Neural progenitor cell (in vitro differentiated cells): ENCODE measurements at regions not wholly inside any gene's neighbourhood (a gene's known extent, or its start where the extent isn't known, plus 50 kb on each side); places are given as distances from the start of the nearest gene placed in this dataset.
"Not testable (repeated sequence)": the region's sequence is repeated elsewhere in the genome, so short reads cannot be mapped to it uniquely, and the experiment has no call there.

ENCODE experiments used
- DNase-seq: peaks from one replicate; pipeline ENCODE4 v3.0.0-alpha.2; 2016; ENCODE audit warnings: low spot score
- H2AFZ ChIP-seq: fragments of 200-600 bp; sonication (generic); replicated peaks from 2 replicates; pipeline ENCODE4 v1.6.1; 2016; ENCODE audit warnings: antibody characterized with exemption
- H3F3A ChIP-seq: fragments of 200-600 bp; sonication (generic); 2 replicates; pipeline ENCODE4 v1.6.1; 2016; ENCODE audit warnings: antibody characterized with exemption, low read depth
- H3K27ac ChIP-seq: fragments of 200-600 bp; sonication (generic); 2 replicates; pipeline ENCODE4 v1.5.1; 2016; ENCODE audit warnings: mild to moderate bottlenecking
- H3K27me3 ChIP-seq: fragments of 200-600 bp; sonication (generic); 2 replicates; pipeline ENCODE4 v1.6.1; 2016; ENCODE audit warnings: mild to moderate bottlenecking, moderate library complexity
- H3K36me3 ChIP-seq: fragments of 200-600 bp; sonication (generic); 2 replicates; pipeline ENCODE4 v1.5.1; 2016
- H3K4me1 ChIP-seq: fragments of 200-600 bp; sonication (generic); 2 replicates; pipeline ENCODE4 v1.6.1; 2016; ENCODE audit warnings: mixed run types
- H3K4me2 ChIP-seq: fragments of 200-600 bp; sonication (generic); 2 replicates; pipeline ENCODE4 v1.6.1; 2016
- H3K4me3 ChIP-seq: fragments of 200-600 bp; sonication (generic); 2 replicates; pipeline ENCODE4 v1.5.1; 2016
- H3K79me2 ChIP-seq: fragments of 200-600 bp; sonication (generic); 2 replicates; pipeline ENCODE4 v1.6.1; 2016; ENCODE audit warnings: low read depth
- H3K9ac ChIP-seq: fragments of 200-600 bp; sonication (generic); 2 replicates; pipeline ENCODE4 v1.6.1; 2016
- H3K9me3 ChIP-seq: fragments of 200-600 bp; sonication (generic); 2 replicates; pipeline ENCODE4 v1.5.1; 2016; ENCODE audit warnings: low read depth
- H4K20me1 ChIP-seq: fragments of 200-600 bp; sonication (generic); 2 replicates; pipeline ENCODE4 v1.6.1; 2016; ENCODE audit warnings: low read depth
- H3K27ac Mint-ChIP-seq: 3 replicates; pipeline ENCODE4 v1.8.0; 2021; ENCODE audit warnings: mixed read lengths
- H3K27me3 Mint-ChIP-seq: 2 replicates; pipeline ENCODE4 v1.8.0; 2022; ENCODE audit warnings: low read depth, mild to moderate bottlenecking, inconsistent platforms, moderate library complexity, mixed read lengths; ENCODE audit not compliant: insufficient read depth
- H3K36me3 Mint-ChIP-seq: 3 replicates; pipeline ENCODE4 v1.8.0; 2021; ENCODE audit warnings: mixed read lengths
- H3K4me1 Mint-ChIP-seq: 3 replicates; pipeline ENCODE4 v1.8.0; 2021; ENCODE audit warnings: mixed read lengths
- H3K4me3 Mint-ChIP-seq: 3 replicates; pipeline ENCODE4 v1.8.0; 2021; ENCODE audit warnings: mild to moderate bottlenecking, moderate library complexity, mixed read lengths
- H3K9me3 Mint-ChIP-seq: 3 replicates; pipeline ENCODE4 v1.8.0; 2020; ENCODE audit warnings: mixed read lengths
- CTCF ChIP-seq: fragments of 200-600 bp; sonication (generic); IDR thresholded peaks from 2 replicates; pipeline ENCODE4 v1.5.1; 2017; ENCODE audit warnings: antibody characterized with exemption, mild to moderate bottlenecking
- EZH2 ChIP-seq: fragments of 200-600 bp; sonication (generic); IDR thresholded peaks from 2 replicates; pipeline ENCODE4 v1.6.1; 2017; ENCODE audit warnings: antibody characterized with exemption, mild to moderate bottlenecking, moderate library complexity
- EZH2phosphoT487 ChIP-seq: fragments of 200-600 bp; sonication (generic); IDR thresholded peaks from 2 replicates; pipeline ENCODE4 v1.6.1; 2017; ENCODE audit warnings: antibody characterized with exemption

- no peak overlapping the region for H3K27ac Mint-ChIP-seq
Measured at GRCh38 chr18:79591032-79591308, 88.6 kb upstream of the CTDP1 start.

GRCh38 chr18:79592684-79593083, 86.9 kb upstream of the CTDP1 start:
- H3K27me3 Mint-ChIP-seq, H3K9ac ChIP-seq, H3K27ac ChIP-seq, H3K79me2 ChIP-seq, H3K36me3 Mint-ChIP-seq, H3K27me3 ChIP-seq, H3K4me3 ChIP-seq, DNase-seq, H3K4me2 ChIP-seq, H3F3A ChIP-seq, H2AFZ ChIP-seq, H3K27ac Mint-ChIP-seq, H3K4me3 Mint-ChIP-seq, H3K9me3 ChIP-seq, H3K9me3 Mint-ChIP-seq, H4K20me1 ChIP-seq, H3K36me3 ChIP-seq: not testable (repeated sequence)
- peaks cover 22% of the 10 kb centered on the region for H3K4me1 ChIP-seq
- peaks cover 47% of the 10 kb centered on the region for H3K4me1 Mint-ChIP-seq

More at GRCh38 chr18:79591032-79591308, 88.6 kb upstream of the CTDP1 start:
- peaks cover 22% of the 10 kb centered on the region for H3K4me1 ChIP-seq
- H3K36me3 ChIP-seq = no peaks in the 10 kb centered on the region
- H3K4me3 Mint-ChIP-seq = no peak overlapping the region
- no peaks in the 10 kb centered on the region for H3K27me3 ChIP-seq
- no peaks in the 10 kb centered on the region for H3F3A ChIP-seq
- peaks cover 4% of the 10 kb centered on the region for H3K9me3 Mint-ChIP-seq
- H3K36me3 Mint-ChIP-seq = peaks cover 1% of the 10 kb centered on the region
- H3K27me3 Mint-ChIP-seq = peaks cover 2% of the 10 kb centered on the region
- no peak for TF ChIP-seq CTCF
- no peaks in the 10 kb centered on the region for H4K20me1 ChIP-seq
- no peak overlapping the region for H3K4me2 ChIP-seq
- no peak overlapping the region for H3K4me3 ChIP-seq
- H3K4me1 Mint-ChIP-seq = peaks cover 36% of the 10 kb centered on the region
- no peaks in the 10 kb centered on the region for H3K79me2 ChIP-seq
- no peak overlapping the region for H3K9ac ChIP-seq
- no peak overlapping the region for H2AFZ ChIP-seq
- H3K9me3 ChIP-seq = no peaks in the 10 kb centered on the region
- DNase-seq = no peak
- H3K27ac ChIP-seq = no peak overlapping the region

- peaks cover 6% of the 10 kb centered on the region for H3K4me1 ChIP-seq
- H3K9me3 ChIP-seq = no peaks in the 10 kb centered on the region
- H3K36me3 ChIP-seq = no peaks in the 10 kb centered on the region
- no peak overlapping the region for H3K4me3 ChIP-seq
- H3K36me3 Mint-ChIP-seq = peaks cover 1% of the 10 kb centered on the region
- TF ChIP-seq EZH2 (no peak), EZH2phosphoT487 (no peak), CTCF (no peak)
- peaks cover 4% of the 10 kb centered on the region for H3K9me3 Mint-ChIP-seq
- no peak overlapping the region for H3K4me2 ChIP-seq
- no peaks in the 10 kb centered on the region for H4K20me1 ChIP-seq
- H3K27ac Mint-ChIP-seq = no peak overlapping the region
- no peak overlapping the region for H3K9ac ChIP-seq
- no peak overlapping the region for H2AFZ ChIP-seq
- H3K4me3 Mint-ChIP-seq = no peak overlapping the region
- H3K27me3 Mint-ChIP-seq = peaks cover 2% of the 10 kb centered on the region
- H3K27me3 ChIP-seq = no peaks in the 10 kb centered on the region
- no peak for DNase-seq
- peaks cover 26% of the 10 kb centered on the region for H3K4me1 Mint-ChIP-seq
- no peaks in the 10 kb centered on the region for H3F3A ChIP-seq
- H3K79me2 ChIP-seq = no peaks in the 10 kb centered on the region
- H3K27ac ChIP-seq = no peak overlapping the region
Measured at GRCh38 chr18:79595876-79596374, 83.7 kb upstream of the CTDP1 start.

GRCh38 chr18:79596446-79597175, 83.0 kb upstream of the CTDP1 start:
- DNase-seq = no peak
- no peak overlapping the region for H3K4me2 ChIP-seq
- Mint-ChIP-seq H3K4me1 (peaks cover 19% of the 10 kb centered on the region), H3K27me3 (peaks cover 2% of the 10 kb centered on the region), H3K9me3 (peaks cover 4% of the 10 kb centered on the region), H3K4me3 (no peak overlapping the region), H3K36me3 (peaks cover 1% of the 10 kb centered on the region), H3K27ac (peak overlapping the region; percentile 4)
- H3K9ac ChIP-seq = no peak overlapping the region
- TF ChIP-seq EZH2 (no peak), CTCF (no peak), EZH2phosphoT487 (no peak)
- H3K79me2 ChIP-seq = no peaks in the 10 kb centered on the region
- peaks cover 6% of the 10 kb centered on the region for H3K4me1 ChIP-seq
- H3K27ac ChIP-seq = no peak overlapping the region
- H3K4me3 ChIP-seq = no peak overlapping the region
- H3F3A ChIP-seq = peaks cover 4% of the 10 kb centered on the region
- no peaks in the 10 kb centered on the region for H4K20me1 ChIP-seq
- H3K27me3 ChIP-seq = no peaks in the 10 kb centered on the region
- H2AFZ ChIP-seq = no peak overlapping the region
- H3K9me3 ChIP-seq = no peaks in the 10 kb centered on the region
- no peaks in the 10 kb centered on the region for H3K36me3 ChIP-seq
